ENCODE measurements at regions not wholly inside any gene's neighbourhood (a gene's known extent, or its start where the extent isn't known, plus 50 kb on each side); places are given as distances from the start of the nearest gene placed in this dataset.
"Not testable (repeated sequence)": the region's sequence is repeated elsewhere in the genome, so short reads cannot be mapped to it uniquely, and the experiment has no call there.

DNA sequence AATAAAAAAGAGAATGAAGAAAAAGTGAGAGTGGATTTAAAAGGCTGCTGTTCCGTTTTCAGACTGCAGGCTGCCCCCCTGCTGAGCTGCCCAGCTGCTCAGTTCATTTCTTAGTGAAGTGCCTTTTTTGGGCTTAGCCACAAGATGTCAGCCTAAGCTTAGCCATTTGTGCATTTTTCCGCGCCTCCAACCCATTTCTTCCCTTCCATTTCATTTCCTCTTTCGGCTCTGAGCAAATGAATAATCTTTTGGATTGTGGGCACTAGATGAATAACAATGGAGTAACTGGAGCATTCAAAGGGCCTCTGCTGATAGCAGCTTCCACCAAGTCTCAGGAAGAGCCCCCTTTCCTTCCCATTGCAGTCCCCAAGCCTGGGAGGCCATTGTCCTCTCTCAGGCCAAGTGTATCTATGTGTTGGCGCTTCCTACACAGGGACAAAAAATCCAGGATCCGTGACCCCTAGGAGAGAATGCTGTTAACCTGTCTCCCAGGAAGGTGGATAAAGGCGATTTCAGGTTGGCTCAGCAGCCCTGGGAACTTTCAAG is 83.5 kb upstream of the SPTLC3 start:
- DNase-seq, result peak in 1 of 2 experiments; percentile 0

DNA sequence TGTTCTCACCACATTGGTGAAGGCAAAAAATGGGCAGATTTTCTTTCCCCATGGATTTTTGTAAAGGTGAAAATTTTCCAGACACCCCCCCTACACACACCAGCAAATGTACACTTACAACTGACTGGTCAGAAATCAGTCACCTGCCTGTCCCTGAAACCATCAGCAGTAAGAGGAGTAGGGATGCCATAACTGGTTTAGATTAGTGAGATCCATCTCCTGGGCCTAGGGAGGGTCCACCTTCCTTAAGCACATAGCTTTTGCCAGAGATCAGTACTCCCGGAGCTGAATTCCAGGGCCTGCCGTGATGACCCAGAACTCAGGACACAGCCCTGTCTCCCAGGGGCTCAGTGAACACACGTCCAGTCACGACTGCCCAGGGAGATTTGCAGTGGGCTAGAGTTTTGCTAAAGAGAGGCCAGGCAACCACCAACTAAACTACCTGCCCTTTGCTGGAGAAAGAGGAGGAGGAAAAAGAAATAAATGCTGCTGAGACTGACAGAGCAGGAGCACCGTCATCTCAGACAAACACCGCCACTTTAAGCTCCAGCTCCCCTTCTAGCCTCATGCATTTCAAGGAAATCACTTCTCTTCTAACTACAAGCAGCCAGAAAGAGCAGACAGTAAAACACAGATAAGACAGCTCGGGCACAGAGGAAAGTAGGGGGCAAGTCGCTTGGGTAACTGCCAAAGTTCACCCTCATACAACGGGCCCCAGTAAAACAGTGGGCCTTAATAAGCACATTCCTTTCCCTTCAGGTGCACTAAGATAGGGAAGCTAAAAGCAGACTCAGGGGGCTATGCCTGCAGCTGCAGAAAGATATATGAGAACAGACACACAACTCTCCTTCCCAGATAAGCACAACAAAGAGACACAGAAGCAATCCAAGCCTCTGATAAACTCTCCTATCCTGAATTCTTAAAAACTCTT is 82.6 kb upstream of the SPTLC3 start:
- DNase-seq, result no peak

DNA sequence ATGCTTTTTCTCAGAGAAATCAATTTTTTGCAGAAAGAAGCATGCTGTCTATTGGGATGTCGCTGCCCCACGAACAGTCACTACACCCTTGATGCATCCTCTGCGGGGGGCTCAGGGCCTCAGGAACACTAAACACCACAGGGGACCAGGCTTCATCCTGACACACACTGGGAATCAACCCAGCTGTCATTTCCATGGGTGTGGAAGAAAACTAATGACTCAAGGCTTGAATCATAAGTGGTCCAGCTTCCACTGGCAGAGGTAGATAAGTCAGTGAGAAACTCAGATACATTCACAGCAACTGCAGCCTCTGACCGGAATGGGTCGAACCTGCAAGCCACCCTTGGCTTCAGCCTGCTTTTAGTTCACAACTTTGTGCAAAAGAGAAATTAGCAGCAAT is 81.3 kb upstream of the SPTLC3 start:
- no peak for DNase-seq

DNA sequence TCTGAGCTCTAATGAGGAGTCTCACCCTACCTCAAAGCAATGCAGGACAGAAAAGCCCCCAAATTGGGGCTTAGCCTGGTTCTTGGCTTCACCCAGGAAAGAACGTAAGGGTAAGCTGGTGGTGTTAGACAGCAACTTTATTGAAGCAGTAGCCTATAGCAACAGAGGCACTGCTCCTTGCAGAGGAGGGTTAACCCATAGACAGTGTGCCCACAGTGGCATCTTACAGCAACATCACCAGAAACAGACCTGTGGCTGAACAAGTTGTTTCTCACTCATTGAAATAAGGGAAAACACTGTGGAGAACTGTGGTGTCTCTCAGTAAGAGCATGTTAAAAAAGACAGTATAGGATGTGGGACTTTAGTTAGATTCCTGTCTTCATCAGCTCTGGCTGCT is 80.4 kb upstream of the SPTLC3 start:
- no peak for DNase-seq

DNA sequence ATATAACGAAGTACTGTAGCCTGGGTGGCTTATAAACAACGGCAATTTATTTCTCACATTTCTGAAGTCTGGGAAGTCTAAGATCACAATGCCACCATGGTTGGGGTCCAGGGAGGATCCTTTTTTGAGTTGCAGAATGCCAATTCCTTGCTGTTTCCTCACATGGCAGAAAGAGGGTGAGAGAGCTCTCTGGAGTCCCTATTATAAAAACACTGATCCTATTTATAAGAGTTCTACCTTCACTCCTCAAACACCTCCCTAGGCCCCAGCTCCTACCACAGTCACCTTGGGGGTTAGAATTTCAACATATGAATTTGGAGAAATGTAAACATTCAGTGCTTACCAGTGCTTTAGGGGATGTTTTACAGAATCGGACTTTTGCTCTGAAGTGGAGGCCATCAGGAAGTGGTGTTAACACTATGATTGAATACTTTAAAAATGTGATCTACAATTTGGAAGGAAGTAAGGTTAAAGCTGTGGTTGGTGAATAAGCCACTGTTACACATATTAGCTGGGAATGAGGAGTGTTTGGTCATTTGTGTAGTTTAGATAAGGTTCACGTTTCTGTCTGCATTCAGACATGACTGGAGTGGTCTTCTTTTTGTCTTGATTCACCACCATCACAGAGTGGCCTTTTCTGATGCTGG is 79.9 kb upstream of the SPTLC3 start:
- no peak for DNase-seq

DNA sequence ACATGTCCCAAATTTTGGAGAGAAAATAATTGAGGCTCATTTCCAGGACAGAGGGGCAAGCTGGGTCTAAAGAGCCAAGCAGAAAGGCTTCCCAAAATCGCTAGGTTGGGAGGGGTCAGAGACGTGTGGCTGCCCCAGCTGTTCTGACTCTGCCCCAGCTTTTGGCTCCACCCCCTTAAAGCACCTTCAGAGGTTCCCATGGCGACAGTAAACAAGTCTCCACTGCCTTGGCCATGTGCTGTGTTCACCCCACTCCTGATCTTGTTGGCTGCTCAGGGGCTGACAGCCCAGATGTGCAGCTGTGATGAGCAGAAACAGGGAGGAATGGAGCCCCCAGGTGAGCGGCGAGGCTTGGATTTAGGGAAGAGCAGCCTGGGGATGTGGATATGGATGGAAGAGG is 72.8 kb upstream of the SPTLC3 start:
- DNase-seq, result no peak

GRCh38 chr20:12936524-12936923 is 72.2 kb upstream of the SPTLC3 start:
- no peak for DNase-seq

DNA sequence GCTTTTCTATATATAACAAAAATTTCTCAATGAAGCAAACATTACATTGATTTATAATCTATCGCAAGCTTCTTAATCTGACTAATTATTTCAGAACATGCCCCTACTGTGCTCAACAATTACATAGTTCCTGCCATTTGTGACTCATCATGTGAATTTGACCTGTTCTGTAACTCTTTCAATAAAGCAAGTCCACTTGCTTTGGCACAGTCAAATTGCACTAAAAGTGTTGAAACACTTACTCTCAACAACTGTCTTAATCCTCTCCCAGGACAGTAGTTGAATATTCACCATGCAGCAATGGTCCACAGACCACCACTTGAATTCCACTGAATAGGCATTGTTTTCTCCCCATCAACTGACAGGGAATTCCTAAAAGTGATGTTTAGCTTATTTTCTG is 67.7 kb upstream of the SPTLC3 start:
- no peak for DNase-seq

DNA sequence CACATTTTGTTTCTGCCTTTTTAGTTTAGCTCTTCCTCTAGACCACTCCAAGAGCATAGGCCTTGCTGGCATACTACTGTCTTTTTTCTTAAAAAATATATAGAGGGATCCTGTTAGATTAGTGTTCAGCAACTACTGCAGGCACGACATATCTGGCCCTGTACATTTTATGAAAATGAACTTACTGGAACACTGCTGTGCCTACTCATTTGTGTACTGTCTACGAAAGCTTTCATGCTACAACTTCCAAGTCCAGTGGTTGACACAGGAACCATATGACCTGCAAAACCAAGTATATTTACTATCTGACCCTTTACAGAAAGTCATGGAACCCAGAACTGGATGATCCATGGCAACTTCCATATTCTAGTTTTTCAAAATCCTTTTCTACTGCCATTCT is 66.6 kb upstream of the SPTLC3 start:
- DNase-seq, result no peak

- DNase-seq, result no peak
These were observed 62.0 kb upstream of the SPTLC3 start for GRCh38 chr20:12946789-12947188.

DNA sequence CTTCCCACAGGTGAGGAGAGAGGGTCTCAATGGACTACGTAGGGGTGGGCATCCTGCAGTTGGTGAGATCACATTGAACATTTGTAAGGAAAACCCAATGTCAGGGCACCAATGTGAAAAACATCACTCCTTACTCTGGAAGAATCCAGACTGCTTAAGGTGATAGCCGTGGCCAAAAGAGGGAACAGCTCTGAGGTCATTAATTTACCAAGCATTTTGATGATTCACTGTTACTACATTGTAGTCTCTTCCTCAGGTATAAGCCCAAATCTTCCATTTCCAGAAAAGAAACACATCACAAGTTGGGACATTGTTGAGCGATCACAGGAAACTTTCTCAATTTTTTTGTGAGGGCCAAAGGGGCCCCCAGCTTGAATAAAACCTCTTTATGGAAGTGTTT is 61.1 kb upstream of the SPTLC3 start:
- DNase-seq, result no peak

- no peak for DNase-seq
These were observed 59.3 kb upstream of the SPTLC3 start for GRCh38 chr20:12949429-12949980.

GRCh38 chr20:12954254-12954653 is 54.5 kb upstream of the SPTLC3 start:
- DNase-seq, result not testable (repeated sequence)

- DNase-seq, result no peak
These were observed 53.2 kb upstream of the SPTLC3 start for GRCh38 chr20:12955611-12956010.

- no peak for DNase-seq
These were observed 52.5 kb upstream of the SPTLC3 start for GRCh38 chr20:12956303-12956702.

GRCh38 chr20:12957968-12958367 is 50.8 kb upstream of the SPTLC3 start:
- no peak for DNase-seq

Measured in stimulated activated CD4-positive, alpha-beta T cell treated with anti-CD3 and anti-CD28 coated beads, Interleukin-4, amount 100 ng/mL, for 4 hours (primary cell).